ENCODE measurements at regions not wholly inside any gene's neighbourhood (a gene's known extent, or its start where the extent isn't known, plus 50 kb on each side); places are given as distances from the start of the nearest gene placed in this dataset.

GRCh38 chr5:143664623-143665022 lies 147.3 kb upstream of the HMHB1 start:
- DNase-seq (ENCODE audit: low read depth), result no peak

- DNase-seq (ENCODE audit: low read depth), result no peak
Measured at GRCh38 chr5:143663872-143664271, 148.1 kb upstream of the HMHB1 start.

GRCh38 chr5:143662020-143662419 lies 149.9 kb upstream of the HMHB1 start:
- DNase-seq (ENCODE audit: low read depth), result peak; percentile 33

GRCh38 chr5:143660625-143661024 lies 151.3 kb upstream of the HMHB1 start:
- DNase-seq (ENCODE audit: low read depth), result no peak

DNA sequence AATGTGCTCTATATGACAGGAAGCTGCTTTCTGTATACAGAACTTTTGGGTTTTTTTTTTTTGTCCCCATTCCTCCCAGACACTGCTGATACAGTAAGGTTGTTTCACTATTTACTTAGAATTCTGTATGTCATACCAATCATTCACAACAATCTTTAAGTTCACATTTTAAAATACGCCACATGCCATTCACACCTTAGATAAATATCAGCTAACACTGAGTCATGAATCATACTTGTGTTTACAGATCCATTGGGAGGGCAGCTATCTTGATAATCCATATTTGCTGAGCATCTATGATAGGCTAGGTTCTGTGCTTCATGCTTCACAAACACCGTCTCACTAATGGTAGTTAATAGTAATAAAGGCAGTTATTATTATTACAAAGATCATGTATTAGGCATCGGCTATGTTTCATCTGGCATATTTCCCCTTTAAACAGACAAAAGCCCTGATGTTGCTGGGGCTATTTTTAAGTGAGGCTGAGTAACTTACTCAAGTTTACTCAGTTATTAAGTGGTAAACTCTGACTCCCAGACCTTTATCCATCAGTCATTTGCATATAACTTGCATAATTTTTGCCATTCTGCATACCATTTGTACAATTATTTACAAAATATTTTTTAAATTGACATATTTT lies 152.2 kb upstream of the HMHB1 start:
- DNase-seq (ENCODE audit: low read depth), result no peak

DNA sequence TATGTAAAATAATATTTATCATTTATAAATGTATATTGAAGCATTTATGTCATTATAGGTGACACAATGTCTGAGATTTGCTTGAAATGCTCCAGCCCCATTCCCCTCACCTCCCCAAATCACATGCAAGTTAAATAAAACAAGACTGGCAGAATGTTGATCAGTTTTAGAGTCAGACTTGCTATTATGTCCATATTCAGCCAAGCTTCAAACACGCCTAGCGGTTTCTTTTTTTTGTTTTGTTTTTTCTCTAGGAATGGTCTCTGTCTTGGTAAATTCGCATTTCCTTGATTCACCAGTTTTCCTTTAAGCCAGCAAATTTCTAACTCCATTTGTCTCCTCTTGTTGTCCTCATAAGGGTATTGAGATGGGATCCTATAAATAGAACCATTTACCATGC lies 153.0 kb upstream of the HMHB1 start:
- no peak for DNase-seq (ENCODE audit: low read depth)

DNA sequence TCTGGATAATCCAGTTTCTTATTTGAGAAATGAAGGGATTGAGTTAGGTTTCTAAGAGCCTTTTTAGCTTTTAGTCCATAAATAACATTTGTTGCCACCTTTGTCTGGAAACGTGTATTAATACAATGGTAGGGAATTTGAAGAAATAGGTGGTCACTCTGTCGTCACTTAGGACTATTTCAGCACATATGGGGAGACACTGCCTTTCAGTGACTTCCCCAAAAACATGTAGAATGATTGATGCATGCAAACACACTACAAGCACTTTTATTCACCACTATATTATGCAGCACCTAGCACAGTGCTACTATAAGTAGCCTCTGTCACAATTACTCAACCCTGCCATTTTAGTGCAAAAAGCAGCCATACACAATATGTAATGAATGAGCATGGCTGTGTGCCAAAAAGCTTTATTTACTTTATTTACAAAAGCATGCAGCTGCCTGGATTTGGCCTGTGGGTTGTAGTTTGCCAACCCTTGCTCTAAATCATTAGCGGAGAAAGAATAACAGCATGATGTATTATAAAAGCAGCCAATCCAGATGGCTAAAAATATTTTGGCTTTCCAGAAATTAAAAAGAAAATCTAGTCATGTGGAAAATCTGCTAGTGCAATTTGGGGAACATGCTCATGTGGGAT lies 154.2 kb upstream of the HMHB1 start:
- no peak for DNase-seq (ENCODE audit: low read depth)

DNA sequence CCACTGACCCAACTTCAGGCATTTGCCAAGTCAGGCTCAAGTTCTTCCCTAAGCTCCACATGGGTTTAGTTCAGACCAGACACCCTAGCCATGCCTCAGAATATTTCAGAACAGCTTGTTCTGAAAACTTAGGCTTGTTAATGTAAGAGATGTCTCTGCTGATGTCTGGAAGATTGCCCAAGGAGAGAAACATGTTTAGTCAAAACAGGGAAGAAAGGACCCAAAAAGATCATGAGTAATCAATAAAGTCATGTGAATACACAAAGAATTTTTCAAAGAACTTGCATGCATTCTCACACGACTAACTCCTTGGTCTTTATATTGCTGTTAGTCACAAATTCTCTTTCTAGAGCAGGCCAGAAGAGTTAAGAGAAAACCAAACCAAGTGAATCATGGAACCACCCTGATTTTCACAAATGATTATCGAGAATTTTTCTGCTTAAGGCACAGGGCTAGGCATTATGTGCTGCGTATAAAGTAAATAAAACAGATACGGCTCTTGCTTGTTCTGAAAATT lies 158.1 kb upstream of the HMHB1 start:
- peak; percentile 16 for DNase-seq (ENCODE audit: low read depth)

DNA sequence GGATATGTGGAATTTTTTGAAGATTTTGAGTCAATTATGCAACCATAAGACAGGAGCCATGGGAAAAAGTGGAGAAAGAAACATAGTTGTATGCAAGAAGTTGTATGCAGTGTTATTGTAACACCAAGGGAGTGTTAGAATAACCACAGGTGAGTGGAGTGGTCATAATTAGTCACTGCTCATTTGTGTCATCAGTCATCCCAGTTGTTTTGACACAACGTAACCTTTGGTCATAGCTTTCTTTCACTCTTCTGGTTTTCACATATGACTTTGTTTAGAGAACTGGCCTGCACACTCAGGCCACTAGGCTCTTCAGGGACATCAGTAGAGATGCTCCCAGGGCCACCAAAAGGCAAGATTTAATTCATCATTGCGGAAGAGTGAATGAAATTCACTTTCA lies 158.7 kb upstream of the HMHB1 start:
- no peak for DNase-seq (ENCODE audit: low read depth)

GRCh38 chr5:143652108-143652700 lies 159.8 kb upstream of the HMHB1 start:
- peak; percentile 23 for DNase-seq (ENCODE audit: low read depth)

- peak; percentile 65 for DNase-seq (ENCODE audit: low read depth)
Measured at GRCh38 chr5:143649937-143650621, 161.9 kb upstream of the HMHB1 start.

GRCh38 chr5:143648696-143649095 lies 163.3 kb upstream of the HMHB1 start:
- no peak for DNase-seq (ENCODE audit: low read depth)

DNA sequence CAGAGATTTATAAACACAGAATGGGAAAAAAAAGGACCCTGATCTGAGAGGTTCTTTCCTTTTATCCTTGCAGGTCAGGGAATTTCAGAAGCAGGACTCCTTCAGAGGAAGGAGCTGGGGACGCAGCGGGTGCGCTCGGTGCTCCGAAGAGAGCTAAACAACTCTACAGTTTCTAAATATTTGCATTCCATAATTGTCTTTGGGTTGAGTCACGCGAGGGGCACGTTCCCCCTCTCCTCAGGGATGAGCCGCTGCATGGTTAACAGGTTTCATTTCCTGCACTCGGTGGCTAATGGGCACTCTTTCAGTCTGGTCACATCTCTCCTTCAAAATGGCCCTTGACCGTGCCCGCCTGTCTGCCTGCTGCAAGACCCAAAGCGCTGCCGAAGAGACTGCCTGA lies 165.0 kb upstream of the HMHB1 start:
- DNase-seq (ENCODE audit: low read depth), result no peak

DNA sequence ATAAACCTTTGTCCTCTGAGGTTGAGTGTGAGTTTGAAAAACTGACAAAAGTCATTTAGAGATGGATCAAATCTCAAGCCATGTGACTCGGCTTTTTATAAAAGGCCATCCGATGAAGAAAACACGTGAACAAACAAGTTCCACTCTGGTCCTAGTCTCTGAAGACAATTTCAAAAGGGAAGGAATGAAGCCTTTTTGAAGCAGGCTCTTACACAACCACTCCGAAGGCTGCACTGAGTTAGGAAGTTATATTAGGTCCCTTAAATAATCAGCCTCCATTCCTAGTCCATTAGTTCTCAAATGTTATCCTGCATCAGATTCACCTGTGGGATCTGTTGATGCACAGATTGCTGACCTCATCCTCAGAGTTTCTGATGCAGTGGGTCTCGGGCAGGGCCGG lies 166.6 kb upstream of the HMHB1 start:
- no peak for DNase-seq (ENCODE audit: low read depth)

DNA sequence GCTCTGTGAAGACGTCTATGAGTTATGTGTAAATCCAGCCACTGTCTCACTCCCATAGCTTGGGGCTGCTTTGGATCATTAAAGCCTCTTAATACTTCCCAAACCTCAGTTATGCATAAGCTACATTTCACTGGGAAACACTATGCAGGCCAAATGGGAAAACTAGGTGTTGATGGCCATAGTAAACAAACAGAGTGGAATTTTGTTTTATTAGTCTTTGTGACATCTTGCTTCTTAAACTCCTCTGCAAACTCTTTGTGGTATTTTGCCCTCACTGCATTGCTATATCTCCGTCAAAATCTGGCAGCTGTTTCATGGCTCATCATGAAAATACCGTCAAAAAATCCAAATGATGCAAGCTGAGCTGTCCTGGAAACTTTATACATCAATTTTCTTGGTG lies 167.2 kb upstream of the HMHB1 start:
- DNase-seq (ENCODE audit: low read depth), result peak; percentile 67

DNA sequence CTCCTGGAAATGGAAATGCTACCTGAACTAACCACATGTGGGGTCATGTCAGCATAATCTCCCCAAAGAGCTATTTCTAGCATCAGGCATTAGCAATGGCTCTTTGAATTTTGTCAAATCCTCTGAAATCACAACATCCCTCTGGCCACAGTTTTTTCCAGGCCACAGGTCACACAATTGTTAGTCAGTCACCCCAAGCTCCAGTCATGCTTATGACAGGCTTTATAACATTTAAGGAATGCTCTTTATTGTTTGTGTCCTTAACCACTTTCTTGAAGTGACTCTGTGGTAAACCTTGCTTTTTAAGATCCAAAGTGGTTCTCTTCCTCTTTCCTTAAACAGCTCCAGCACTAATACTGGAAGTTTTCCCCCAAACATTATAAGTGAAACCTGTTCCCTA lies 169.2 kb upstream of the HMHB1 start:
- peak; percentile 76 for DNase-seq (ENCODE audit: low read depth)

GRCh38 chr5:143641549-143642355 lies 170.2 kb upstream of the HMHB1 start:
- peak; percentile 81 for DNase-seq (ENCODE audit: low read depth)

DNA sequence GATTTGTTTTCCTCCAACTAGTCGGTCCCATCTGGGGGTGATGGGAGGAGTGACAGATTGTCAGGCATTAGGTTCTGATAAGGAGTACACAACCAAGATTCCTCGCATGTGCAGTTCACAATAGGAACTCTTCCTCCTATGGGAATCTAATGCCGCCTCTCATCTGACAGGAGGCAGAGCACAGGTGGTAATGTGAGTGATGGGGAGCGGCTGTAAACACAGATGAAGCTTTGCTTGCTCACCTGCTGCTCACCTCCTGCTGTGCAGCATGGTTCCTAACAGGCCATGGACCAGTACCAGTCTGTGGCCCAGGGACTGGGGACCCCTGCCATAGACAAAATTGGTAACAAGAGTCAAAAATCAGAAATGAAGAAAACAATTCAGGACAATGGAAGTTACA lies 173.3 kb upstream of the HMHB1 start:
- DNase-seq (ENCODE audit: low read depth), result no peak

DNA sequence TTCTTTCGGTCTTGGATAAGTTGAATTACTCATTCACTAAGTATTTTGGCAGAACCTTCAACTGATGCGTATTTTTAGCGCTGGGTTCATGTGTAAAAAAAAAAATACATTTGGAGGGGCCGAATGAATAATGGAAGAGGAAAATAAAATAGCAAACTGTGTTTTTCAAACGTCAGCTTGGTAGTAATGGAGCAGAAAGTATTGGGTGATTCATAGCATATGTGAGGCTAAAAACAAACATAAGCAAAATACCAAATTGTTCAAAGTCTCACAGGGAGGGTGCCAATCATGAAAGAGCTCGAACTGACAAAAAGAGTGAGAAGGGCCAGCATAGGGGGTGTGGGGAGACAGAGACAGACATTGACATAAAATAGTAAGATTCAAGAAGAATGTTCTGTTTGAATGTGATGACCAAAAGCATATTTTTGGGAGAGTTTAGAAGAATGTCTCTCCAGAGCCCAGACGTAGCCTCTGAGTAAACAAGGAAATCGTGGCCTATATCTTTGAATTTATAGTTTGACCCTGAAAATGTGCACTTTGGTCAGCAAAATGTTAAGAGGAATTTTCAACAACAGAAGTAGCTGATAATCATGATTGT lies 174.9 kb upstream of the HMHB1 start:
- DNase-seq (ENCODE audit: low read depth), result peak; percentile 48

DNA sequence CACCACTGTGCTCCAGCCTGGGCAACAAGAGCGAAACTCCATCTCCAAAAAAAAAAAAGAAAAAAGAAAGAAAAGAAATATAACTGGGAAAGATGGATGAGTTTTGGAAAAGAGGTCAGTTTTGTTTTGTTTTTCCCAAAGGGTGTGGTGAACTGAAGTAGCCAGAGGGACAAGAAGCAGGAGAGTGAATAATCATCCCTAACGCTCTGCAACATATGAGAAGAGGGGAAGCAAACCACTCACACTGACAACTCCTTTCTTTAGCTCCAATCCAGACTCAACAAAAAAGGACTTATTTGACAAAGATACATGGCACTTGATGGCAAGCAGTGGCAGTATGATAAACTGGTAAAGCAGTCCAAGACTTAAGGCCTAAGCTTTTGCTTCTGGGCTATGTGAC lies 176.1 kb upstream of the HMHB1 start:
- no peak for DNase-seq (ENCODE audit: low read depth)

GRCh38 chr5:143635146-143635752 lies 176.7 kb upstream of the HMHB1 start:
- peak; percentile 42 for DNase-seq (ENCODE audit: low read depth)
